GM19452 (cell line): ENCODE measurements at regions not wholly inside any gene's neighbourhood (a gene's known extent, or its start where the extent isn't known, plus 50 kb on each side); places are given as distances from the start of the nearest gene placed in this dataset.
"Not testable (repeated sequence)": the region's sequence is repeated elsewhere in the genome, so short reads cannot be mapped to it uniquely, and the experiment has no call there.

Experiments used
- ATAC-seq: cut with Tn5 transposase; IDR thresholded peaks from one replicate; pipeline ENCODE4 v1.9.1; 2021; ENCODE audit not compliant: unreplicated experiment

DNA sequence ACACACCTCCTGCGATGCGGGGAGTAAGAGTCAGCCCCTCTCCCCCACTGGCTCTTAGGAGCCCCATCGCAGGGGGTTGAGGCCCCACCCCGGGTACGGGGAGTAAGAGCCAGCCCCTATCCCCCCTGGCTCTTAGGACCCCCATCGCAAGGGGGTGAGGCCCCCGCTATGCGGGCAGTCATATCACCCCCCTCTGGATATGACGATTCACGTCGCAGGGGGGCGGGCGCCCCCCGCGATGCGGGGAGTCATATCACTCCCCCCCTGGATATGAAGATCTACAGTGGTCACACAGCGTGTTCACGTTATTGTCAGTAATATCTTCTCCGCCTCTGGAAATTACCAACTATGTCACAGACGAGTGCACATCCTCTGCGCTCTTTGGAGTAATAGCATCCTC is 61.1 kb downstream of the DEFB131A start:
- ATAC-seq: not testable (repeated sequence)

DNA sequence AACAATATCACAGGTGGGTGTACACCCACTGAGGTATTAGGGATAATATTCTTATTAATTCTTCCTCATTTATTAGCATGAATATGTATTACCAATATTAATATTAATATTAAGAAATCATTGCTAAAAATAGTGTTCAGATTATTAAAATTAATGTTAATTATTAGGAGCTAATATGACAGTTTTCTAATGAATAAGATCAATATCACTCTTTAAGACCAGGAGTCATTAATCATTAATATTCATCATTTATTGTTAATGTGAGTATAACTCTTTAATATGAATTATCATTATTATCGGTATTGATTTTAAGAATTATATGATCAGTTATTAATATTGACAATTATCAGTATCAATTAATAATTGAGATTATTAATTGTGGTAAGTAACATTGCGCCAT is 62.5 kb downstream of the DEFB131A start:
- not testable (repeated sequence) for ATAC-seq

DNA sequence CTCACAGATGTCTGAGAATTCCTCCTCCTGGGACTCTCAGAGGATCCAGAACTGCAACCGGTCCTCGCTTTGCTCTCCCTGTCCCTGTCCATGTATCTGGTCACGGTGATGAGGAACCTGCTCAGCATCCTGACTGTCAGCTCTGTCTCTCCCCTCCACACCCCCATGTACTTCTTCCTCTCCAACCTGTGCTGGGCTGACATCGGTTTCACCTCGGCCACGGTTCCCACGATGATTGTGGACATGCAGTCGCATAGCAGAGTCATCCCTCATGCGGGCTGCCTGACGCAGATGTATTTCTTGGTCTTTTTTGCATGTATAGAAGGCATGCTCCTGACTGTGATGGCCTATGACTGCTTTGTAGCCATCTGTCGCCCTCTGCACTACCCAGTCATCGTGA is 68.7 kb downstream of the DEFB131A start:
- not testable (repeated sequence) for ATAC-seq

DNA sequence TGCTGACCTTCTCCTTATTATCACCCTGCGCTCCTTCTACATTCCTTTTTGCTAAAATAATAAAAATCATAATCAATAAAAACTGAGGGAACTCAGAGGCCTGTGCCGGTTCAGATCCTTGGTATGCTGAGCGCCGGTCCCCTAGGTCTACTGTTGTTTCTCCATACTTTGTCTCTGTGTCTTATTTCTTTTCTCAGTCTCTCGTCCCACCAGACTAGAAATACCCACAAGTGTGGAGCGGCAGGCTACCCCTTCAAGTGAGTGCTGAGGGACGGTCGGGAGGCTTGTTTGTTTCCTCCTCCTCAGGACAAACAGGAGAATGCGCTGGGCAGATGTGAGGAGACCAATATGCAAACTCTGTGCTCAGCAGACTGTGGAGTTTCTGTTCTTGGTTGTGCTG is 75.4 kb downstream of the DEFB131A start:
- not testable (repeated sequence) for ATAC-seq

DNA sequence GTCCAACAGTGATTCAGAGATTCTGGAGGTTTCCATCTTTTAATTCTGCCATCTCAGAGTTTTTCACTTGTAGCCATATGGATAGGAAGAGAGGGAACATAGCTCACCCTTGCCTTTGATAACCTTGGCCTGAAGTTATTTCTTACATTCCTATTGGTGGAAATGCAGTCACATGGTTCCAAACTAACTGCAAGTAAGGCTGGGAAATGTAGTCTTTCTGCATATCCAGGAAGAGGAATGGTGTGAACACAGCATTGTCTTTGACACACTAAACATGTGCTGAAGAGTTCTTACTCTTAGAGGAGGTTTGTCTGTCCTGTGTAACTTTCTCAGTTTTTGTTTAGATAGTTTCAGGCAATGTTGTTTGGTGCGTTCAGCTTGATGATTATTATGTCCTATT is 78.7 kb downstream of the DEFB131A start:
- not testable (repeated sequence) for ATAC-seq

DNA sequence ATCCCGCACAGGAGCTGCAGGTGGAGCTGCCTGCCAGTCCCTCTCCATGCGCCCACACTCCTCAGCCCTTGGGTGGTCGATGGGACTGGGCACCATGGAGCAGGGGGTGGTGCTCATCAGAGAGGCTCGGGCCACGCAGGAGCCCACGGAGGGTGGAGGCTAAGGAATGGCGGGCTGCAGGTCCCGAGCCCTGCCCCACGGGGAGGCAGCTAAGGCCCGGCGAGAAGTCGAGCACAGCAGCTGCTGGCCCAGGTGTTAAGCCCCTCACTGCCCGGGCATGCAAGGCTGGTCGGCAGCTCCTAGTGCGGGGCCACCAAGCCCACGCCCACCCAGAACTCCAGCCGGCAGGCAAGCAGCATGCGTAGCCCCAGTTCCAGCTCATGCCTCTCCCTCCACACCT is 80.2 kb downstream of the DEFB131A start:
- not testable (repeated sequence) for ATAC-seq

DNA sequence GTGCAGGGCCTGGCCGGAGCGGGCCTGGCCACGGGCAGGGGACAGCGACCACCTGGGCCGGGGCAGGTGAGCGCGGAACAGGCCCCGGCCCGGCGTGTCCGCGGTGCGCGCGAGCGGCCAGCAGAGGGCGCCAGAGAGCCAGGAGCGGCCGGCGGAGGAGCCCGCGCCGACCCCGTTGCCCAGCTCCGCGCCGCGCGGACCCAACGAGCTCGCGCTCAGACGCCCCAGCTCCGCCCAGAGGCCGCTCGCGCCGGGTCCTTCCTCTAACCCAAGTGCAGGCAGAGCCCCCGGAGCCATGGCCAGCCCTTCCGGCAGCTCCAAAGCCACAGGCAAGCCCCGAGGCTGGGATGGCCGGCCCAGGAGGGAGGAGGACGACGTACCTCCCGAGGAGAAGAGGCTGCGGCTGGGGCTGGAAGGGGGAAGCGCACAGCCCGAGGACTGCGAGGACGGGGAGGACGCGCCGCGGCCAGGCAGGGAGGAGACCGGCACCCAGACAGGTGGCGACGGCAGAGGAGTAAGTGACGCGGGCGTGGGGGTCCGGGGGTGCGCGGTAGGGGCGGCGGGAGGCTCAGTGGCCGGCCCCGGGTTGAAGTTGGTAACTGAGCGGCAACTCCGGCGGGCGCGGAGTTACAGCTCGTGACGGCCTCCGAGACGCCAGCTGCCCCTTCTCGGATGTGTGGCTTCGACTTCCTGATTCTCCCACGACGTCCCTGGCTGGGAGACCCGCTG is 88.1 kb downstream of the DEFB131A start:
- not testable (repeated sequence) for ATAC-seq

DNA sequence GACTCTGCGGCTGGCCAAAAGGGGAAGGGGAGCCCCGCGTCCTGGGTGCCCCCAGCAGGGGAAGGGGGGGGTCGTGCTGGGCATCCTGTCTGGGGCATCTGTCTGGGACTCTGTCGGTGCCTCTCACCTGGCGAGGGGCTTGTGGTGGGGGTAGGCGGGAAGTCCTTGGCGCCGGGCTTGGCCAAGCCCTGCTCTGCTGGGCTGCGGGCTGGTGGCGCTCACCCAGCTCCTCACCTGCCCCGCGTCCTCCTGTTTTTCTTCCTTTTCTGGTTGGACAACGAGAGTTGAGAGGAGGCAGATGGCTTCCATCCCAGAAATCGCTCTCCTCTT is 88.6 kb downstream of the DEFB131A start:
- ATAC-seq: not testable (repeated sequence)

DNA sequence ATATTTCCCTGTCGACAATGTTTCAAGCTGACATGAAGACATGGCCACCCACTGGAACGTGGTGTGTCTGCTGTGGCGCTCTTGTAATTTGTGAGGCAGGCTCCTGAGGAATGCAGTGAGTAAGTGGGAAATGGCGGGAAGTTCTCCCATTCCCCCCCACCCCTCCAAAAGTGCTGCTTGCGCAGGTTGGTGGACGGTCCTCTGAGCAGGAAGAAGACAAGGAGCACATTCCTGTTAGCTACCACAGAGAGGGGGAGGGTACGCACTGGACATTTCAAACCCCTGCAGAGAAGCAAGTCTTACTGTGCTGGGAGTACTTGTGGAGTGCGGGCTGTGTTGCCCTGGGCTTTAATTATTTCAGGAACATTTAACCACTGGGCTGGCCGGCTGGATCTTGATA is 92.9 kb downstream of the DEFB131A start:
- not testable (repeated sequence) for ATAC-seq

DNA sequence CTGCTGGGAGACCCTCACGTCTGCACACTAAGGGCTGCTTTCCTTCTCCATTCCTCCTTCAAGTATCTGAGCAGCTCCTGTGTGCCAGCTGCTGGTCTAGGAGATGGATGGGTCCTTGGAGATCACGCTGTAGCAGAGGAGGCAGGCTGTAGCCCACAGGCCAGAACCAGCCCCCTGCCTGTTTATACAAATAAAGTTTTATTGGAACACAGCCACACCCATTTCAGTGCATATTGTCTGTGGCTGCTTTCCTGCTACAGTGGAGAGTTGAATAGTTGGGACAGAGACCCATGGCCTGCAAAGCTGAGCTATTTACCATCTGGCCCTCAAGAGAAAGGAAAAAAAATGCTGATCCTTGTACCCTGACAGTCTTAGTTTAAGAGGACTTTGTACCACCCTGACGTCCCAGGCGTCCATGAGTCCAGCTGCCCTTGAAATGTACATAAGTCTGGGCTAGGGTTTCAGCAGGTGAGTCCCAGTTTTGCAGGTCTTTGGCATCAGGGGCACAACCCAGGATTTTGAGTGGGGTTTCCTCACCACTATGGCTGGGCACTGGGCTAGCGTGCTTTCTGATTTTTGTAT is 95.8 kb downstream of the DEFB131A start:
- ATAC-seq: not testable (repeated sequence)

DNA sequence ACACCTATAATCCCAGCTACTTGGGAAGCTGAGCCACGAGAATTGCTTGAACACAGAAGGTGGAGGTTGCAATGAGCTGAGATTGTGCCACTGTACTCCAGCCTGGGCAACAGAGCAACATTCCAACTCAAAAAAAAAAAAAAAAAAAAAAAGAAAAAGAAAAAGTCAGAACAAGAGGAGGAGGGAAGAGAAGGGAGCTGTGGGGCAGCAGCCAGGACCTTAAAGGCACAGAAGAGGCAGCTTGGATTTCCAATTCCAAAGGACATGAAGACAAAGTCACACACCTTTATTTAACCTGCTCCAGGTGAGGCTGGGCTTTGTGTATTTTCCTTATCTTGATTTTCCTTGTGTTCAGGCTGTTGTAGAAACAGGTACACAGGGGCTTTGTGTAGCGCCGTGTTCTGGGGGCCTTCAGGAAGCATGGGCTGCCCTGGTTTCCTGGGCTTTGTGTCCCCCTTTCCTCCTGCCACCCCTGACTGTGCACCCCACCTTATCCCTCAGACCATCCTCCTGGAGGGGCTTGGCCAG is 97.2 kb downstream of the DEFB131A start:
- not testable (repeated sequence) for ATAC-seq

DNA sequence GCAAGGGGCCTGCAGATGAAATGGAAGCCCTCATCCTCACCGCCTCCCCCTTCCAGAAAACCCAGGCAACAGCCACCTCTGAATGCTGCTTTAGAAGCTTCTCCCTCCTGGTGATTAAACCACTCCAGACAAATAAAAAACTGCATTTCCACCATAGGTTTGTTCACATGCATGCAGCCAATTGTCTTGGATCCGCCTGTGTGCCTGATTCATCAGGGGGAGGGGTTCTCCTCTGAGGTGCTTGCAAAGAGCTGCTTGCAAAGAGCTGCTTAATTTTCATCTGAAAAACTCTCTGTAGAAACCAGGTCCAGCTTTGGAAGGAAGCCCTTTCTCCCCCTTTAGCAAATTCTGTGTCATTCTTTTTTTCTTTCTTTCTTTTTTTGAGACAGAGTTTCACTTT is 100.6 kb downstream of the DEFB131A start:
- ATAC-seq: not testable (repeated sequence)

DNA sequence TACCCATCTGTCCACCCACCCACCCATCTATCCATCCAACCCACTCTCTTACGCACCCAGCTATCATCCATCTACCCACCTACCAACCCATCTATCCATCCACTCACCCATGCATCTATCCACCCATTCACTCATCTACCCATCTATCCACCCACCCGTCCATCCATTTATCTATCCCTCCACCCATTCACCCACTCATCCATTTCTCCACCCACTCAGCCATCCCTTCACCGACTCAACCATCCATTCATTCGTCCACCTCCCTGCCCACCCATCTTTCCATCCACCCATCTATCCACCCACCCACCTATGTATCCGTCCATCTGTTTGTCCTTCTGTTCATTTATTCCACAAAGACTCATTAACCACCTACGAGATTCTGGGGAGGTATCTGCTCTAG is 103.3 kb downstream of the DEFB131A start:
- ATAC-seq: not testable (repeated sequence)

DNA sequence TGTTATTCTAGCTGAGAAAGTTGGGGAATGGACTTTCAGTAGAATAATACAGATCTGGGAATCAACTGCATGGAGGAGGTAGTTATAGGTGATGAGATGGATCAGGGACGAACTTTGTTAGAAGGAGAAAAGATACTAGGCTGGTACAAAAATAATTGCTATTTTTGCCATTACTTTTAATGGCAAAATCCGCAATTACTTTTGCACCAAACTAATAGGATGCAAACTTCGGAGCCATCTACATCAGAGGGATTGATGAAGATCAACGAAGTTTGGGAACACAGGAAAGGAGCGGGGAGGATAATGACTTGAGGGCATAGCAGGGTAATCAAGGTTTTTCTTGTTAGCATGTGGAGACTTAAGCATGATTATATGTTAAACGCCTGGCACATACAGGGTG is 111.9 kb downstream of the DEFB131A start:
- not testable (repeated sequence) for ATAC-seq

DNA sequence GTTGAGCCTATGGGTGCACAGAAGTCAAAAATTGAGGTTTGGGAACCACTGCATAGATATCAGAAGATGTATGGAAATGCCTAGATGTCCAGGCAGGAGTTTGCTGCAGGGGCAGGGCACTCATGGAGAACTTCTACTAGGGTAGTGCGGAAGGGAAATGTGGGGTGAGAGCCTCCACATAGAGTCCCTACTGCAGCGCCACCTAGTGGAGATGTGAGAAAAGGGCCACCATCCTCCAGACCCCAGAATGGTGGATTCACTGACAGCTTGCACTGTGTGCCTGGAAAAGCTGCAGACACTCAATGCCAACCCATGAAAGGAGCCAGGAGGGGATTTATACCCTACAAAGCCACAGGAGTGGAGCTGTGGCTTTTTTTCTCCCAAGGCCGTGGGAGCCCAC is 133.7 kb downstream of the DEFB131A start:
- ATAC-seq: not testable (repeated sequence)

DNA sequence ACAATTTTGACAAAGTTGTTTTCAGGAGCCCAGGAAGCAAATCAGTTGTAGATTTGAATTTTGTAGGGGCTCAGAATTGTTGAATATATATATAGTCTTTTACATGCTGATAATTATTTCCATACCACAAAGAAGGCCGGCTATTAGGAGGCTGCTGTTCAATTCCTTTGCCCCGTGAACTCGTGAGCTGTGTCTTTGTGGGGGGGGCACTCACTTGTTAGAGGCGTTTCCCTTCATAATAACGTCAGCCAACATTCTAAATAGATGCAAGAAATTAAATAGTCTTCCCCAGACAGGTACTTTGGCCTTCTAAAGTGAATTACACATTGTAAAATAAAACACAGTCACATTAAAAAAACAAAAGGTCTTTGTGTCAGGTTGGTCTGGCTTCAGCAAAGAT is 138.7 kb downstream of the DEFB131A start:
- not testable (repeated sequence) for ATAC-seq

DNA sequence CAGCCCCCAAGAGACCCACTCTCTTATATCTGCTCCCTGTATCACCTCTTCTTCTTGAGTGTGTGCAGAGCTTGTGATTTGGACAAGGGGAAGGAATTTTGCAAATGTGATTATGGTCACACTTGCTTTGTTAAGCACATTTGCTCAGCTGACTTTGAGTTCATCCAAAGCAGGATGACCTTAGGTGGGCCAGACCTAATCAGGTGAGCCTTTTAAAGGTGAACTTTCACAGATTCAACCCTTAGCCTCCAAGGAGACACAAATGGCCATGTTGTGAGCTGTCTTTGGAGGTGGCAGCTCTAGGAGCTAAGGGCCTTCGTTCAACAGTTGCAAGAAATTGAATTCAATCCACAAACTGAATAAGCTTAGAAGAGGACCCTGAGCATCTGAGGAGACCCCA is 147.8 kb downstream of the DEFB131A start:
- ATAC-seq: no peak

DNA sequence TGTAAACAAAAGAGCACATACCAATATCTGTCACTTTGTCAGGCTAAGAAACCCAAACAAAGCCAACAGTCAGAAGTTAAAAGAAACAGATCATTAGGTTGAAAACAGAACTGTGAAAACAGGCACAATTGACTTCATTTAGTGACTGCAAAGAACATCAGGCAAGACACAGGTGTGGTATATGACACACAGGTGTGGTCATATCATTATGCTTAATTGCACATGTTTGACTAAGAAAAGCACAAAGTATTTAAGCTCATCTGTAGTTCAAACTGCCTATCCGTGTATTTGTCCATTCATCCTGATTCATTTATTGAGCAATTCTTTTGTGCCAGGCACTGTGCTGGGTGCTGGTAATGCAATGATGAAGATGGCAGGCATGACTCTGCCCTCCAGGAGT is 150.7 kb downstream of the DEFB131A start:
- ATAC-seq: no peak

DNA sequence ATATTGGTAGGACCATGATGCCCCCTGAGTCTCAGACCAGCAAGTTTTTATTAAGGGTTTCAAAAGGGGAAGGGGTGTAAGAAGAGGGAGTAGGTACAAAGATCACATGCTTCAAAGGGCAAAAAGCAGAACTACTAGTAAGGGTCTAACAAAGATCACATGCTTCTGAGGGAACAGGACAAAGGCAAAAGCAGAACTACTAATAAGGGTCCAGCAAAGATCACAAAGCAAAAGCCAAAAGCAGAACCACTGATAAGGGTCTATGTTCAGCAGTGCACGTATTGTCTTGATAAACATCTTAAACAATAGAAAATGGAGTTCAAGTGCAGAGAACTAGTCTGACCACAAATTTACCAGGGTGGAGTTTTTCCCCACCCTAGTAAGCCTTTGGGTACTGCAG is 151.3 kb downstream of the DEFB131A start:
- ATAC-seq: not testable (repeated sequence)

DNA sequence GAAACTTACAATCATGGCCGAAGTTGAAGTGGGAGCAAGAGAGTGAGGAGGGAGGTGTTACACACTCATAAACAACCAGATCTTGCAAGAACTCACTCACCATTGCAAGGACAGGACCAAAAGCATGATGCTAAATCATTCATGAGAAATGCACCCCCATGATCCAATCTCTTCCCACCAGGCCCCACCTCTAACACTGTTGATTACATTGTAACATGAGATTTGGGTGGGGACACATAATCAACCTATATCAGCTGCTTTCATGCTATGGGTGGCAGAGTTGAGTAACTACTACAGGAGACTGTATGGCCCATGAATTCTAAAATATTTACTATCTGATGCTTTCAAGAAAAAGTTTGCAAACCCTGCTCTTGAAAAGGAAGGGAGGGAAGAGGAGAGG is 155.1 kb downstream of the DEFB131A start:
- no peak for ATAC-seq

DNA sequence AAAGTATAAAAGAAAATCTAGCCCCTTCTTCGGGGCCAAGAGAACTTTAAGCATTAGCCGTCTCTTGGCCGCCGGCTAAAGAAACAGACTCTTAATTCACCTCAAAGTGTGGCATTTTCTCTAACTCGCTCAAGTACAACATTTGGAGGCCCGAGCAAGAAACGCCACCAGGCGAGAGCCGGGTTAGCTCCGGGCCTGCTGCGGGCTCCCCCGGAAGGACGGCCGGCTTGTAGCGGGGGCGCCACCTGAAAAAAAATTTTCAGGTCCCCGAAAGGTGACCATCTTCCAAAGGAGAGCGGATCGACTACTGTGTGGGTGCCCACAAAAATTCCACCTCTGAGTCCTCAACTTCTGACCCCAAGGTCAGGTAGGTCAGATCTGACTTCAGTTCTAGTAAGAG is 156.0 kb downstream of the DEFB131A start:
- ATAC-seq: no peak

DNA sequence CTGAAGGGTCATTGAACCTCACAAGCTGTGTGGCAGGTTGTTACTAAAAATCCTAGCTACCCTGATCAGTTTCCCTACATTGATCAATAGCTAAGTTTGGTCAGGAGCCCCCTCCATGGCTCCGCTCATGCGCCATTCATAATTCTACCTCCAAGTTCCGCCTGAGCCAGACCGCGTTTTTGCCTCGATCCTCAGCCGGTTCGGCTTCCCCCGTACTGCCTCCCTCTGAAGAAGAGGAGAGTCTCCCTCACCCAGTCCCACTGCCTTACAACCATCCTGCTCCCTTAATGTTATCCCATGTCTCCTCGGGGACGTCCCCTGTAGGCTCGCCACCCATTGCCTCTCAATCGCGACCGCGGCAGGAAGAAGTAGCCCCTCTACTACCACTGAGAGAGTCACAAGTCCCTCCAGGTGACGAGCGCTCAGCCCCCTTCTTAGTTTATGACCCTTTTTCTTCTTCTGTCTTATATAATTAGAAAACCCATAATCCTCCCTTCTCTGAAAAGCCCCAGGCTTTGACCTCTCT is 158.2 kb downstream of the DEFB131A start:
- ATAC-seq: no peak
